GM21619 (cell line): ENCODE measurements at regions not wholly inside any gene's neighbourhood (a gene's known extent, or its start where the extent isn't known, plus 50 kb on each side); places are given as distances from the start of the nearest gene placed in this dataset.

Source experiments
- ATAC-seq: cut with Tn5 transposase; IDR thresholded peaks from one replicate; pipeline ENCODE4 v1.9.1; 2021; ENCODE audit not compliant: unreplicated experiment

GRCh38 chr14:54306806-54307205 lies 90.0 kb upstream of the CDKN3 start:
- ATAC-seq = no peak

- ATAC-seq = no peak
Measured at GRCh38 chr14:54309615-54310014, 87.2 kb upstream of the CDKN3 start.

GRCh38 chr14:54310151-54310850 lies 86.5 kb upstream of the CDKN3 start:
- ATAC-seq = no peak

- ATAC-seq = no peak
Measured at GRCh38 chr14:54310851-54311228, 86.0 kb upstream of the CDKN3 start.

GRCh38 chr14:54312166-54312801 lies 84.5 kb upstream of the CDKN3 start:
- ATAC-seq = no peak

- ATAC-seq = no peak
Measured at GRCh38 chr14:54314365-54315104, 82.3 kb upstream of the CDKN3 start.

DNA sequence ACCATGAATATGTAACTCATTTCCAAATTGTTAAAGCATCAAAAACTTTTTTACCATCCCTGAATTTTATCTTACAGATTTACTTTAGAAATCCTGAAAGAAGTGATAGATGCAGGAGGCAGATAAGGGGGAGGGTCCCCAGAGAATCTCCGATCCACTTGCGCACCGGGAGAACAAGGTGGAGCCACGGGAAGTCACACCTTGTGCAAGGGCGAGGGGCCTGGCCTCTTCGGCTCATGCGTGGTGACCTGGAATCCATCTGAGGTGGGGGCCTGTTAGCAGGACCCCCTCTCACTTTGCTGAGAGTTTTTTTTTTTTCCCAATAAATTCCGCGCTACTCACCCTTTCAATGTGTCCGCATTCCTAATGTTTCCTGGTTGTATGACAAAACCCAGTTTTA lies 80.2 kb upstream of the CDKN3 start:
- ATAC-seq = no peak

- no peak for ATAC-seq
Measured at GRCh38 chr14:54317391-54317790, 79.4 kb upstream of the CDKN3 start.

GRCh38 chr14:54322246-54322645 lies 74.6 kb upstream of the CDKN3 start:
- no peak for ATAC-seq

- ATAC-seq = no peak
Measured at GRCh38 chr14:54322701-54323337, 74.0 kb upstream of the CDKN3 start.

DNA sequence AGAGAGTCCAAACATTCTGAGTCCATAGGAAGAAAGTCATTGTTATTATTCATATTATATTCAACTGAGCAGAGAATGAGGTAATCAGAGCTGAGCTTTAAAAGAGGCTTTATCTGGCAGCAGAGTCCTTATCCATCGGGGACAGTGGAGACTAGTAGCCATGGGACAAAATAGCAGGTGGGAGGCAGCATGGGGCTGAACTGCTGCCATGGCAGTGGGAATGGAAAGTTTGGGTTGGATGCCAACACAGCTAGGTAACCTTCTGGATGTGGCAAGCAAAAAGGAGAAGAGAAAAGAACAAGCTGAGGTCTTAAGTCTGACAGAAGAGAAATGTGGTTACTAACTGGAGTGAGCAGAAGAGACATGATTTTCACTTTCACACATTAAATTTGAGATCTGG lies 71.0 kb upstream of the CDKN3 start:
- no peak for ATAC-seq

DNA sequence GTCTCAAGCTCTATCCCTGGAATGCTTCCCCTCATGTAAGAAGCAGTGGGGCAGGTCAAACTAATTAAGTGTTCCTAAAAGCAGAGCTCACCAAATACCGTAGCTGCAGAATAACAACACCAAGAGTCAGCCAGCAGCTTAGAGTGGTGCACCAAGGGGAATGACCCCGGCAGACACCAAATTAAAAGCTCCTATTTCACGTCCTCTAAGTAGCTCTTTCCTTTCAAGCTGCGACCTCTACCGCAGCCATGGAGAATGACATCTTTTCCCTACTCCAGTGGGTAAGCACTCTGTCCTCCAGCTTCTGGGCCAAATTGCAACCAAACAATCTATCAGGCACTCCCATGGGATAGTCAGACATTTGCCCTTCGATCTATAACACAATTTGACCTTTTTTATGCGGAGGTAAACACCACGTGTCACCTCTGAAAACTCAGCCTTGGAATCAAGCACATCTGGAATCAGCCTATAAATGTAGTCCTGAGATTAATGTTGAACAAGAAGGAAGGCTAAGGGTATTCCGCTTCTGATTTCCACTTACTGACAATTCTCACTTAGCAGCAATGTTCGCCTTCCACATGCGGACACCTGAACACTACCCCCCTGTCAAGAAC lies 67.6 kb upstream of the CDKN3 start:
- ATAC-seq = no peak

GRCh38 chr14:54330876-54331275 lies 65.9 kb upstream of the CDKN3 start:
- ATAC-seq = no peak

GRCh38 chr14:54331516-54331915 lies 65.3 kb upstream of the CDKN3 start:
- ATAC-seq = no peak

DNA sequence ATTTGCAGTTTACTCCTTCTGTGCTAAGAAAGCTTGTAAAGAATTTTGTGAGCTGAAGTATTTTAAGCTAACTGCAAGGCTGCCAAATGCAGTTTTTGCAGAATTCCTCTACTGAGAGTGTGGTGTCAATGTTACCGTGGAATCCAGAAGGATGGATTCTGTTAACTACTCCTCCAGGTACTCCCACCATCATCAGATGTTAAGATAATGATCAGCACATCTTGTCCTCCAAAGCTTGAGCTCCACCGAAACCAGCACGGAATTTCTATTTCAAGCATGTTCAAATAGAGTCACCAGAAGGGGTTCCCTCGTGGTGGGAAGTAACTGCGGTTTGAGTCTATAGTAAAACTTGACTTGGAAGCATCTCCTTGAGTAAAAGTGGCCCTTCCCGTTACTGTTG lies 64.3 kb upstream of the CDKN3 start:
- ATAC-seq = no peak

DNA sequence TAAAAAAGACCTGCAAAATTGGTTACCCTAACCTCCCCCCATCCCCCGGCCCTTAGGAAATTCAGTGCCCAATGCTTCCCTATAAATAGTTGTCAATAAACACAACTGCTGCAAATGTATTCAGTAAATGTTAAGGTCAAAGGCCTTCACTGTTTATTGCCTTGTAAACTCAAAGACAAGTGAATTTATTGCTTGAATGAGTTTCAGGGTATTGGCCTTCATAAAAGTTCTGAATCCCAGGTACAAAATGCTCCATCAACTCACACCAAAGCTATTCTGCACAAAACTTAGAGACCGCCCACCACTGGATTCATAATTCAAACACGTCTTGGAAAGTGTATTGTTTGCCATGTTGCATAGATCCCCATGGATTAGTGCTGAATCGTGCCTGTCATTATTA lies 63.3 kb upstream of the CDKN3 start:
- no peak for ATAC-seq

- ATAC-seq = no peak
Measured at GRCh38 chr14:54335569-54336155, 61.1 kb upstream of the CDKN3 start.

- no peak for ATAC-seq
Measured at GRCh38 chr14:54337314-54337713, 59.5 kb upstream of the CDKN3 start.

DNA sequence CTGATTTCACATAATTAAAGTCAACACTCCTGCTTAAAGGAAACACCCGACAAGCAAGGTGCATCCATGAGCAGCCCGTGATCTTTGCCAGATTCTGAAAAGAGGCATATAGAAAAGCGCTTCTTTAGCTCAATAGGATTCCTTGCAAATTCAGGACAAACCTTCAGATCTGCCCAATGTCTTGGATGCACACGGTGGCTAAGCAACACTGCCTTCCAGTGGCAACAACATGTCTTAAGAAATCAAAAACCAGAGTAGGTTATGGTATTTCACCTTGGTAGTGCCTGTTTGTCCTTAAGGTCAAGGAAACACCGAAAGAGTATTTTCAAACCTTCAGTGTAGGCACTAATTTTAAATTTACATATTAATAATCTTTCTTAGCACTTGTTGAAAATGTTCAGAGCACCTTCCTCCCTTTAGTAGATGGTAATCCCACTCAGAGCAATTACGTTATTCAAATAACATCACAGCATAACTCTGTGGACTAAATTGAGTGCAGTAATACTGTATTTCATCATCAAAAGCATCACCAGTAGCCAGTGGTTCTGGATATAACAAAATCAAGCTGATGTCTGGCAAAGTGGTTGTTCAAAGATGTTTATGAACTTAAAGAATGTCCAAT lies 58.0 kb upstream of the CDKN3 start:
- ATAC-seq = no peak

DNA sequence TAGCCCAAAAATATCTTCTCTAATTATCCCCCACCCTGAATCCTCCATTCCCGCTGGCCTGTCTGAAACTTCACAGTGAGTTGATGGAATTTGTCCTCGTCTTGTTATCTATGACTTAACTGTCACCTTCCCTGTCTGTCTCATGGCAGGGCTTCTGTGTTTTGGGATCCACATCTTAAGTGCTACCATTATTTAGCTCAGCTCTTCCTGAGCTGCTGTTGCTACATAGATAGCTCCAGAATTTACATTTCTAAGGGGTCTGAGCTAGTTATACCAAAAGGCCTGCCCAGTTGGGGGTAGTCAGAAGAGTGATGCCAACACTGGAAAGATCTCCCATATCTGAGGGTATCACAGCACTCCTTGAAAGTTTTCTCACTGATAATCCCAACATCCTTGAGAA lies 57.0 kb upstream of the CDKN3 start:
- ATAC-seq = no peak

- no peak for ATAC-seq
Measured at GRCh38 chr14:54342806-54343205, 54.0 kb upstream of the CDKN3 start.
